Cardiac muscle cell (in vitro differentiated cells and primary cell): ENCODE measurements at regions not wholly inside any gene's neighbourhood (a gene's known extent, or its start where the extent isn't known, plus 50 kb on each side); places are given as distances from the start of the nearest gene placed in this dataset.

Experiments
- DNase-seq, 2 donors: peaks; one replicate each; pipeline versions ENCODE4 v3.0.0 to v3.0.0-alpha.2; 2010 to 2017; ENCODE audit warnings: low read depth in 1 of 2, low spot score in 1 of 2
- H3K27ac ChIP-seq: fragments of 200-600 bp; sonication (generic); 2 replicates; pipeline ENCODE4 v1.5.1; 2016
- H3K27me3 ChIP-seq: fragments of 200-600 bp; sonication (generic); 2 replicates; pipeline ENCODE4 v1.6.0; 2016; ENCODE audit warnings: control low read depth
- H3K36me3 ChIP-seq: fragments of 200-600 bp; sonication (generic); 2 replicates; pipeline ENCODE4 v1.5.1; 2016; ENCODE audit warnings: control low read depth
- H3K4me1 ChIP-seq: fragments of 200-600 bp; sonication (generic); 2 replicates; pipeline ENCODE4 v1.8.1; 2017; ENCODE audit warnings: low read depth, mild to moderate bottlenecking, mixed run types
- H3K4me3 ChIP-seq: fragments of 200-600 bp; sonication (generic); 2 replicates; pipeline ENCODE4 v1.5.1; 2016; ENCODE audit warnings: mild to moderate bottlenecking
- H3K9me3 ChIP-seq: fragments of 200-600 bp; sonication (generic); 2 replicates; pipeline ENCODE4 v1.5.1; 2017; ENCODE audit warnings: low read depth, mild to moderate bottlenecking, control low read depth
- TF ChIP-seq, protein P1 (sequence below): IDR thresholded peaks from 2 replicates; pipeline ENCODE4 v1.5.1; 2012; ENCODE audit warnings: low read depth, mild to moderate bottlenecking, low read length

DNA sequence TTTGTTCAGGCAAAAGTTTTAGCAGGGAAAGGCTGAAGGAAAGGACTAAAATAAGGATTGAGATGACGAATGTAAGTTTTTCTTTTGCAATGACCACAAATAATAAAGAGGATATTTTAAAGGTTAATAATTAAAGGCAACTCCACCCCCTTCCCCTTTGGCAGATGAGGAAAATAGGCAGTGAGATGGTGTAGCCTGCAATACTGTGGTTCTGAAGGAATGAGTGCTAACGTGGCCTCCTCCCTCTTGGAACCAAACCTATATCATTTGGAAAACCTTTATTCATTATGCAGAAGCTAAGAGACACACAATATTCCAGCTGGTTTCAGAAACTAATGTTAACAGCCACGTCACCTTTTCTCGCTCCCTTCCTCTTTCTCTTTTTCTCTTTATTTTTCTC lies 70.9 kb upstream of the COL1A2 start:
- no peak overlapping the region for H3K4me3 ChIP-seq
- H3K9me3 ChIP-seq = no peaks in the 10 kb centered on the region
- H3K36me3 ChIP-seq = no peaks in the 10 kb centered on the region
- TF ChIP-seq, protein P1, sequence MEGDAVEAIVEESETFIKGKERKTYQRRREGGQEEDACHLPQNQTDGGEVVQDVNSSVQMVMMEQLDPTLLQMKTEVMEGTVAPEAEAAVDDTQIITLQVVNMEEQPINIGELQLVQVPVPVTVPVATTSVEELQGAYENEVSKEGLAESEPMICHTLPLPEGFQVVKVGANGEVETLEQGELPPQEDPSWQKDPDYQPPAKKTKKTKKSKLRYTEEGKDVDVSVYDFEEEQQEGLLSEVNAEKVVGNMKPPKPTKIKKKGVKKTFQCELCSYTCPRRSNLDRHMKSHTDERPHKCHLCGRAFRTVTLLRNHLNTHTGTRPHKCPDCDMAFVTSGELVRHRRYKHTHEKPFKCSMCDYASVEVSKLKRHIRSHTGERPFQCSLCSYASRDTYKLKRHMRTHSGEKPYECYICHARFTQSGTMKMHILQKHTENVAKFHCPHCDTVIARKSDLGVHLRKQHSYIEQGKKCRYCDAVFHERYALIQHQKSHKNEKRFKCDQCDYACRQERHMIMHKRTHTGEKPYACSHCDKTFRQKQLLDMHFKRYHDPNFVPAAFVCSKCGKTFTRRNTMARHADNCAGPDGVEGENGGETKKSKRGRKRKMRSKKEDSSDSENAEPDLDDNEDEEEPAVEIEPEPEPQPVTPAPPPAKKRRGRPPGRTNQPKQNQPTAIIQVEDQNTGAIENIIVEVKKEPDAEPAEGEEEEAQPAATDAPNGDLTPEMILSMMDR = no peak
- H3K4me1 ChIP-seq = no peaks in the 10 kb centered on the region
- no peaks in the 10 kb centered on the region for H3K27me3 ChIP-seq
- no peak overlapping the region for H3K27ac ChIP-seq
- no peak for DNase-seq

GRCh38 chr7:94324380-94325121 lies 70.1 kb upstream of the COL1A2 start:
- TF ChIP-seq, protein P1 = no peak
- H3K4me3 ChIP-seq = no peak overlapping the region
- H3K4me1 ChIP-seq = no peaks in the 10 kb centered on the region
- DNase-seq = no peak
- H3K27me3 ChIP-seq = no peaks in the 10 kb centered on the region
- H3K27ac ChIP-seq = no peak overlapping the region
- H3K9me3 ChIP-seq = no peaks in the 10 kb centered on the region
- no peaks in the 10 kb centered on the region for H3K36me3 ChIP-seq

DNA sequence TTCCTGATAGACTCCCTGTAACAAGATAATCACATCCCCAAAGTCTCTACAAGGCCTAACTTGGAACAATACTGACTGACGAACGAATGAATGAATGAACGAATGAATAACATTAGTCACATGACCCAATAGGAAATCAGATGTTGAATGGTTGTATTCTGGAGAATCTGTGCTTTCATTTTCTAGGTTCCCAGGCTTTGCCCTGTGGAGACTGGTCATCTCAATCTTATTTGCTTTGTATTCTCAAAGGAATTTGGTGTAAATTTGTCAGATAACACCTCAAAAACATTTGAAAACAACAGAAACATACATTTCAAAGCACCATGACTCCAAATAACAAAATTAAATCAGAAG lies 69.6 kb upstream of the COL1A2 start:
- no peak for DNase-seq
- H3K27ac ChIP-seq = no peak overlapping the region

DNA sequence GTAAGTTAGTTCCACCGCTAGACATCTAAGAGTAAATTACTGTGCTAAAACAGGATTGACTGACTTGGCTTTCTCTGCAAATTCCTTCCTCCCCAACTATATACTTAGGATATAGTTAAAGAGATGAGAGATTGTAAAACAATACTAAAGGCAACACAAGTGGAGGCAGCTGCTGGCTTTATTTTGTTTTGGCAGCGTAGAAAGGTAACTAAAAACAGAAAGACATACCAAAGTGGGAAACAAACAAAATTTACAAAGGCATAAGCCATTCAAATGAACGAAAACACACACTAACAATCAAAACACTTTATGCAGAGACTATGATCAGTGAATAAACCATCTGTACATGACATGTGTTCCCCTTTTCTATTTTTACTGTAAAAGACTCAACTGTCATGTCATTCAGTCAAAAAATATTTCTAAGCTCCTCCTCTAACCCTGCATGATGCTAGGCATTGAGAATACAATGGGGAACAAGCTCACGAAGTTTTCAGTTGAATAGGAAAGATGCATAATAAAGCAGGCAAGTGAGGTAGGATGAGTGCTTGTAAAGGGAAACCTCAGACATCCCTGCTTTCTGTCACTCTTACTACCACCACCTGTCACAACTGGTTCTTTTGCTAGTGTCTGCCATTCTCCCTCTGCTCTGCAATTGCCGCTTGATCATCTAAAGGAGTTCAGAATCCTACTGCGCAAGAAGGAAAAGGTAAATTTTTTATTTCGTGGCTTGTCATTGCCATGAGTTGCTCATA lies 64.2 kb upstream of the COL1A2 start:
- TF ChIP-seq, protein P1 = no peak
- Histone ChIP-seq H3K27me3 (no peaks in the 10 kb centered on the region), H3K27ac (no peak overlapping the region)

More for the DNA sequence above, 69.6 kb upstream of the COL1A2 start:
- no peaks in the 10 kb centered on the region for H3K27me3 ChIP-seq
- no peaks in the 10 kb centered on the region for H3K4me1 ChIP-seq
- TF ChIP-seq, protein P1 = no peak
- no peak overlapping the region for H3K4me3 ChIP-seq
- H3K9me3 ChIP-seq = no peaks in the 10 kb centered on the region
- no peaks in the 10 kb centered on the region for H3K36me3 ChIP-seq

DNA sequence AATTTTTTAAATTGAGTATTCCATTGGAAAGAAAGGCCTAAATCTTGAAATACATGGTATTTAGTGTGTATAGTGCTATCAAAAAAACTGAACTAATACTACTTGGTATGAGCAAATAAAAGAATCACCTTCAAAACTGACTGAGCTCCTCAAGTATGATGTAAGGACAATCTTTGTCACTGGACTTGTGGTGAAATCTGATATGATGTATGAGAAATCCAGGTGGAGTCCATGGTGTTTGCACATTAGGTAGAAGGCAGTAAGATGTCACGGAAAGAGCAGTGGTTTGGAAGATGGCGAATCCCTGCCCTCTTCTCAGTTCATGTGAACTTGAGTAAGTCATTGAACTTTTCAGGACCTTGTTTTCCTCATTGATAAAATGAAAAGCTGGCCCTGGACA lies 62.1 kb upstream of the COL1A2 start:
- H3K9me3 ChIP-seq = no peaks in the 10 kb centered on the region
- DNase-seq = no peak
- TF ChIP-seq, protein P1 = no peak
- H3K4me1 ChIP-seq = no peaks in the 10 kb centered on the region
- no peak overlapping the region for H3K4me3 ChIP-seq
- H3K36me3 ChIP-seq = no peaks in the 10 kb centered on the region
- H3K27me3 ChIP-seq = no peaks in the 10 kb centered on the region
- H3K27ac ChIP-seq = no peak overlapping the region

More for the DNA sequence above, 64.2 kb upstream of the COL1A2 start:
- Histone ChIP-seq H3K36me3 (no peaks in the 10 kb centered on the region), H3K4me1 (no peaks in the 10 kb centered on the region), H3K9me3 (no peaks in the 10 kb centered on the region), H3K4me3 (no peak overlapping the region)
- no peak for DNase-seq
